Stomach (tissue), 8 donors: ENCODE measurements at regions not wholly inside any gene's neighbourhood (a gene's known extent, or its start where the extent isn't known, plus 50 kb on each side); places are given as distances from the start of the nearest gene placed in this dataset.
"Not testable (repeated sequence)": the region's sequence is repeated elsewhere in the genome, so short reads cannot be mapped to it uniquely, and the experiment has no call there.

ENCODE experiments used
- DNase-seq, 2 donors: peaks; one replicate each; pipeline versions ENCODE4 v3.0.0 to v3.0.0-alpha.2; 2013 to 2019
- H3K27ac ChIP-seq, 5 donors: fragments of 200-600 bp in 4 of 5; sonication (generic) in 4 of 5; one replicate each; pipeline ENCODE4 v1.5.1; 2013 to 2019; ENCODE audit warnings: mild to moderate bottlenecking in 1 of 5, moderate library complexity in 1 of 5
- H3K27me3 ChIP-seq, 3 donors: fragments of 200-600 bp; sonication (generic); one replicate each; pipeline ENCODE4 v1.5.1; 2017 to 2019; ENCODE audit warnings: mixed run types in 1 of 3
- H3K36me3 ChIP-seq, 4 donors: fragments of 200-600 bp; sonication (generic); 1 replicate in 3 of 4; 2 replicates in 1 of 4; pipeline ENCODE4 v1.5.1; 2016 to 2019
- H3K4me1 ChIP-seq, 4 donors: fragments of 200-600 bp; sonication (generic); one replicate each; pipeline ENCODE4 v1.5.1; 2016 to 2019
- H3K4me3 ChIP-seq, 4 donors: fragments of 200-600 bp; sonication (generic) in 3 of 4; one replicate each; pipeline ENCODE4 v1.5.1; 2016 to 2019; ENCODE audit warnings: mild to moderate bottlenecking in 1 of 4
- H3K9me3 ChIP-seq, 4 donors: fragments of 200-600 bp; sonication (generic); one replicate each; pipeline ENCODE4 v1.5.1; 2016 to 2019
- CTCF ChIP-seq, 7 experiments: fragments of 450-650 bp in 4 of 7; fragments of 200-600 bp in 3 of 7; sonication (generic) in 3 of 7; IDR thresholded peaks; one replicate each; pipeline ENCODE4 v1.5.1; 2016 to 2019; ENCODE audit warnings: antibody characterized with exemption in 7 of 7, control low read depth in 2 of 7, mild to moderate bottlenecking in 1 of 7
- EP300 ChIP-seq: sonication (generic); formaldehyde crosslinking; IDR thresholded peaks from one replicate; pipeline ENCODE4 v1.6.1; 2017; ENCODE audit warnings: antibody characterized with exemption
- POLR2A ChIP-seq, 4 donors: fragments of 450-650 bp; IDR thresholded peaks; one replicate each; pipeline ENCODE4 v1.6.1; 2016; ENCODE audit warnings: antibody characterized with exemption in 4 of 4, control low read depth in 2 of 4, mild to moderate bottlenecking in 1 of 4, moderate library complexity in 1 of 4
- POLR2AphosphoS5 ChIP-seq, 3 donors: sonication (generic); formaldehyde crosslinking; IDR thresholded peaks; one replicate each; pipeline ENCODE4 v1.6.1; 2016; ENCODE audit warnings: antibody characterized with exemption in 3 of 3
- WGBS, 5 donors: extraction: QIAGEN DNeasy Blood & Tissue Kit in 3 of 5; methylation state at CpG; one replicate each; pipeline versions ENCODE4 v1.1.5 to v1.1.7; 2013 to 2018; 5-methylcytosine and 5-hydroxymethylcytosine counted together
- intact Hi-C: fragments of 100-400 bp; cut with DNase I; formaldehyde crosslinking; loops from one replicate; pipeline ENCODE4 v1.15.1; 2023; ENCODE audit warnings: low total_unique reads
- donor health status: healthy with polysubstance abuse.
- donor health status: Bipolar disorder and iron deficiency.
- donor health status: healthy.

- TF ChIP-seq POLR2A (IDR thresholded peaks at IDR 0.05) (no peak), EP300 (no peak), POLR2AphosphoS5 (IDR thresholded peaks at IDR 0.05) (no peak), CTCF (IDR thresholded peaks at IDR 0.05) (no peak)
- H3K4me3 ChIP-seq = no peak overlapping the region
- H3K27ac ChIP-seq = no peak overlapping the region
- no peak for DNase-seq
- intact Hi-C loops = no loop called here
- 67 to 84% (median 81%) methylated on average over 1 of the region's 1 CpG for WGBS, 5 donors
- H3K9me3 ChIP-seq = no peaks in the 10 kb centered on the region
- H3K27me3 ChIP-seq = no peaks in the 10 kb centered on the region
- no peaks in the 10 kb centered on the region for H3K4me1 ChIP-seq
- no peaks in the 10 kb centered on the region for H3K36me3 ChIP-seq
Measured at GRCh38 chr5:53733853-53734252, 173.4 kb downstream of the NDUFS4 start.

GRCh38 chr5:53738105-53738504 is 177.7 kb downstream of the NDUFS4 start:
- Histone ChIP-seq H3K36me3 (no peaks in the 10 kb centered on the region), H3K27me3 (no peaks in the 10 kb centered on the region), H3K27ac (no peak overlapping the region), H3K4me1 (no peaks in the 10 kb centered on the region), H3K9me3 (no peaks in the 10 kb centered on the region), H3K4me3 (no peak overlapping the region)
- intact Hi-C loops = no loop called here
- TF ChIP-seq EP300 (no peak), POLR2A (IDR thresholded peaks at IDR 0.05) (no peak), CTCF (IDR thresholded peaks at IDR 0.05) (no peak), POLR2AphosphoS5 (IDR thresholded peaks at IDR 0.05) (no peak)
- 81 to 92% (median 91%) methylated on average over 3 of the region's 3 CpGs for WGBS, 5 donors
- no peak for DNase-seq

GRCh38 chr5:53739111-53739510 is 178.7 kb downstream of the NDUFS4 start:
- intact Hi-C loops = no loop called here

DNA sequence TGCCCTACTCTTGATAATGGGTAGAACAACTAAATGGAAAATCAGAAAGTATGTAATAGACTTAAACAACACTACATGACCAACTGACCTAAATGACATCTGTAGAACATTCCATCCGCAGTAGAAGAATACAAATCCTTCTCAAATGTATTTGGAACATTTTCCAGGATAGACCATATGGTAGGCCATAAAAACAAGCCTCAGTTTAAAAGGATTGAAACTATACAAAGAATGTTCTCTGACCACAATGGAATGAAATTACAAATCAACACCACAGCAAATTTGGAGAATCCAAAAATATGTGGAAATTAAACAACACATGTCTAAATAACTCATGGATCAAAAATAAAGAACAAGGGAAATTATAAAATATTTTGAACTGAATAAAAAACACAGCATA is 189.2 kb downstream of the NDUFS4 start:
- intact Hi-C loops = no loop called here
- H3K36me3 ChIP-seq = no peaks in the 10 kb centered on the region
- H3K27ac ChIP-seq = no peak overlapping the region
- 69 to 83% (median 77%) methylated on average over 1 of the region's 1 CpG for WGBS, 5 donors
- H3K4me3 ChIP-seq = no peak overlapping the region
- H3K4me1 ChIP-seq = no peaks in the 10 kb centered on the region
- TF ChIP-seq CTCF (IDR thresholded peaks at IDR 0.05) (no peak), POLR2A (IDR thresholded peaks at IDR 0.05) (no peak), POLR2AphosphoS5 (IDR thresholded peaks at IDR 0.05) (no peak), EP300 (no peak)
- DNase-seq = no peak
- H3K9me3 ChIP-seq = peaks cover 9 to 43% (median 26%) of the 10 kb centered on the region in 4 donors
- no peaks in the 10 kb centered on the region for H3K27me3 ChIP-seq

More at GRCh38 chr5:53739111-53739510, 178.7 kb downstream of the NDUFS4 start:
- Histone ChIP-seq H3K9me3 (no peaks in the 10 kb centered on the region), H3K36me3 (no peaks in the 10 kb centered on the region), H3K27me3 (no peaks in the 10 kb centered on the region), H3K4me3 (no peak overlapping the region), H3K4me1 (no peaks in the 10 kb centered on the region), H3K27ac (no peak overlapping the region)
- TF ChIP-seq POLR2AphosphoS5 (IDR thresholded peaks at IDR 0.05) (no peak), EP300 (no peak)
- 76 to 94% (median 90%) methylated on average over 3 to 4 of the region's 4 CpGs for WGBS, 5 donors
- no peak for DNase-seq

- H3K36me3 ChIP-seq, DNase-seq, H3K4me3 ChIP-seq, H3K27me3 ChIP-seq, H3K4me1 ChIP-seq, H3K27ac ChIP-seq, intact Hi-C loops: not testable (repeated sequence)
- peaks cover 9 to 43% (median 26%) of the 10 kb centered on the region in 4 donors for H3K9me3 ChIP-seq
- whole genome bisulfite sequencing, 5 donors = 91 to 95% (median 93%) methylated on average over 7 of the region's 7 CpGs
Measured at GRCh38 chr5:53752282-53752681, 191.8 kb downstream of the NDUFS4 start.
